Activated T-helper 1 cell treated with anti-CD3 and anti-CD28 coated beads, Interleukin-12 subunit alpha, Interleukin-12 subunit beta, Interleukin-2, Interleukin-4 antibody, amounts not matched to agents 30 ng/mL and 10 ng/mL and 1 ng/mL, durations not matched to agents 14 hours and 24 hours and 36 hours (primary cell): ENCODE measurements at regions not wholly inside any gene's neighbourhood (a gene's known extent, or its start where the extent isn't known, plus 50 kb on each side); places are given as distances from the start of the nearest gene placed in this dataset.

Experiments used
- DNase-seq: peaks from one replicate; pipeline ENCODE4 v3.0.0; 2021; ENCODE audit warnings: low spot score
- H3K27ac Mint-ChIP-seq: one replicate; pipeline ENCODE4 v1.8.0; 2021; ENCODE audit warnings: mild to moderate bottlenecking, mixed read lengths
- H3K27me3 Mint-ChIP-seq: one replicate; pipeline ENCODE4 v1.8.0; 2022; ENCODE audit warnings: mild to moderate bottlenecking, moderate library complexity, mixed read lengths; ENCODE audit not compliant: insufficient read depth
- H3K36me3 Mint-ChIP-seq: one replicate; pipeline ENCODE4 v1.8.0; 2021; ENCODE audit warnings: low read depth, mixed read lengths
- H3K4me1 Mint-ChIP-seq: one replicate; pipeline ENCODE4 v1.8.0; 2021; ENCODE audit warnings: low read depth, mixed read lengths
- H3K4me3 Mint-ChIP-seq: one replicate; pipeline ENCODE4 v1.8.0; 2021; ENCODE audit warnings: mild to moderate bottlenecking, moderate library complexity, mixed read lengths
- H3K9me3 Mint-ChIP-seq: one replicate; pipeline ENCODE4 v1.8.0; 2021; ENCODE audit warnings: mixed read lengths
- intact Hi-C: fragments of 100-400 bp; cut with micrococcal nuclease; formaldehyde crosslinking; loops from one replicate; pipeline ENCODE4 v1.15.1; 2024

DNA sequence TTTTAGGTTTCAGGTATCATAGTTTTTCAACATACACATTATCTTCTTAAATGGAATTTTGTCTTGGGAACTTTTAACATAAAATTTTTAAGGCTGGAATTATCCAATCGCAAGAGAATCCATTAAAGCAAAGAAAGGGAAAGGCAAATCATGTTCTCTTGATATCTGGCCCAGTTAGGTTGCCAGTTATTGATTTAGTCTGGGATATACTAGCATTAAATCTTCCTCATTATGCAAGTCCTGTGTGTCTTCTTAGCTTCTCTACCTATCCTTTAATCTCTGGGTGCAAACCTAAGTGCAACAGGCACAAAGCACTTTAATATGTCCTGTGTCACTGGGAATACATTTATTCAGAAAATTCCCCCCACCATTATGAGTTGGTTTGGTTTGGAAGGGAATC is 75.4 kb upstream of the CNTLN start:
- H3K9me3 Mint-ChIP-seq: no peaks in the 10 kb centered on the region
- no peaks in the 10 kb centered on the region for H3K36me3 Mint-ChIP-seq
- no peak overlapping the region for H3K4me3 Mint-ChIP-seq
- intact Hi-C loops: no loop called here
- H3K27me3 Mint-ChIP-seq: no peaks in the 10 kb centered on the region
- H3K4me1 Mint-ChIP-seq: no peaks in the 10 kb centered on the region
- DNase-seq: no peak
- no peak overlapping the region for H3K27ac Mint-ChIP-seq

DNA sequence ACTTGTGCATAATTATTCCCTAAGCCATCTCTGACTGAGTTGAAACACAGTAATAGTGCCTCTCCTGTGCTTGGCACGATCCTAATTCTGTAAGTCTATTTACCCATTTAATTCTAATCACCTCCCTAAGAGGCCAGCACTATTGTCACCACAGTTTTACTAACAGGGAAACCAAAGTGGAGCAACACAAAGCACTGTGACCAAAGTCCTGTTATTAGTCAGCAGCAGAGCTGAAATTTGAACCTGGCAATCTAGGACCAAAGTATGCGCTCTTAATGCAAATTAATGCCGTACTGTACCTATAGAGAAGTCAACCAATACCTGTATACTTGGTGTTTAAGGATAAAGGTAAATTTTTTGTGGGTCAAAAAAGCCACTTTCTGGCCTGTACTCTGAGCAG is 77.1 kb upstream of the CNTLN start:
- Mint-ChIP-seq H3K4me3 (no peak overlapping the region), H3K27me3 (no peaks in the 10 kb centered on the region), H3K9me3 (no peaks in the 10 kb centered on the region), H3K4me1 (no peaks in the 10 kb centered on the region), H3K27ac (no peak overlapping the region), H3K36me3 (no peaks in the 10 kb centered on the region)
- intact Hi-C loops: no loop called here
- no peak for DNase-seq

DNA sequence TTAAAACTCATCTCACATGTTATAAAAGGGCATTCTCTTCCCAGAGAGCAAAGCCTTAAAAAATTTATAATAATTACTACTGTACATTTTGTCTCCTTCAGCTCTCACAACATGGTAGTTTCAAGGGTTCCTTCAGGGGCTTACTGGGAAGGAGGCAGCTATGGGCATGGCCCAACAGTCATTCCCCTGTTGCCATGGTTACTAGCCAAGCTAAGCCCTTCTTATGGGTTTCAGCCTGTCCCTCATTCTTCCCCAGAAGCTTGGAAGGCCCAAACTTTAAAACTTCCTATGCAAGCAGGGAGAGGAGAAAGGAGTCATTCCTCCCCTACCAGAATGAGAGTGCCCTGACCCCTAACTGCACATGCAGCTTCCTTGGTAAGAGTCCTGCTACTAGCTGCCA is 82.2 kb upstream of the CNTLN start:
- Mint-ChIP-seq H3K36me3 (no peaks in the 10 kb centered on the region), H3K4me1 (no peaks in the 10 kb centered on the region), H3K4me3 (no peak overlapping the region), H3K9me3 (no peaks in the 10 kb centered on the region), H3K27ac (no peak overlapping the region), H3K27me3 (no peaks in the 10 kb centered on the region)
- DNase-seq: no peak
- intact Hi-C loops: no loop called here

DNA sequence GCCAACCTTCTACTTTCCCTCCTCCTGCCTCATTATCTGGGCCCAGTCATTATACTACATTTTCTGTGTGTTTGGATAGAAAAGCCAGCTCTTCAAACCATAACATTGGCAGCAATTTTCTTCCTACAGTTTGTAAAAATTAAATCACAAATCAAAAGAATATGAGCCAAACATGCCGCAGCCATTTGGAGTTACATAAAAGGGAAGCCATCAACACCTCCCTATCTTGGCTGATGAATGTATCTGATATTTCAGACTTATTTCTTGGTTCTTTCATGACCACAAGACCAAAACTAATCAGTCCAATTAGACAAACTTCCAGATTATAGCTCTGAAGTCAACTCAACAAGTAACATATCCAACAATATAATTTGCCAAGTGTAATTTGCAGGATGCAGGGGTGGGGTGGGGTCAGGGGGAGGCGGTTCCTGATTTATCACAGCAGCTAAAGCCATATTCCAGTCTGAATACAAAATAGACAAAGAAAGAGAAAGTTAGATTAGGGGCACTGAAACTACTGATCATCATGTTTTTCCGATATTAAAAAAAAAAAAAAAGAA is 89.4 kb upstream of the CNTLN start:
- Mint-ChIP-seq H3K9me3 (peaks cover 18% of the 10 kb centered on the region), H3K27ac (no peak overlapping the region), H3K36me3 (no peaks in the 10 kb centered on the region), H3K27me3 (no peaks in the 10 kb centered on the region), H3K4me1 (no peaks in the 10 kb centered on the region), H3K4me3 (no peak overlapping the region)
- DNase-seq: no peak
- intact Hi-C loops: no loop called here

DNA sequence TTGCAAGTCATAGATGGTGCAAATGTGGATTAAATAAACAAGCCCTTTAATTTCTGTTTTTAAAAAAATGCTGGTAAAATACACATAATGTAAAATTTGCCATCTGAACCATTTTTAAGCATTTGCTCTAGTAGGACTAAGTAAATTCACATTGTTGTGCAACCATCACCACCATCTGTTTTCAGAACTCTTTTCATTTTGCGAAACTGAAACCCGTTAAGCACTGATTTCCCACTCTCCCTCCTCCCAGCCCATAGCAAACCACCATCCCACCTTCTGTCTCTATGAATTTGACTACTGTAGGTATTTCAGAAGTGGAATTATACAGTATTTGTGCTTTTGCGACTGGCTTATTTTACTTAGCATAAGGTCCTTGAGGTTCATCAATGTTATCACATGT is 103.3 kb upstream of the CNTLN start:
- intact Hi-C loops: no loop called here
- no peaks in the 10 kb centered on the region for H3K27me3 Mint-ChIP-seq
- no peaks in the 10 kb centered on the region for H3K36me3 Mint-ChIP-seq
- no peak overlapping the region for H3K4me3 Mint-ChIP-seq
- DNase-seq: no peak
- no peak overlapping the region for H3K27ac Mint-ChIP-seq
- H3K4me1 Mint-ChIP-seq: no peaks in the 10 kb centered on the region
- H3K9me3 Mint-ChIP-seq: peaks cover 3% of the 10 kb centered on the region

DNA sequence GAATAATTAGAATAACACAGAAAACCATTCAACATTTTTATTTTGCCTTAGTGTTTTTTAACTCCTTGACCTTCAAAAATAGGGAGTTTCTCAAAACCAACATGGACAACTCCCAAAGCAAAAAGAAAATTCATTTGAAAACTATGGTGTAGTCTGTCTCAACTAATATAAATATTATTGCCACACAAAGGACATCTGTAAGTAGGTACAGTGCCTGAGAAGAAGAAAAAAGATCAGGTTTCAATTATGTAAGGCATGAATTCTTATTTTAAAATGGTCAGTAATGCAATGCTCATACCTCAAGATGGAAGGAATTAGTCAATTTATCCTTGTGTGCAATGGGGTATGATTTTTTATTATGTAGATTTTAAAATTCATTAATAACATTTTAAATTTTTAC is 109.6 kb upstream of the CNTLN start:
- intact Hi-C loops: no loop called here
- no peaks in the 10 kb centered on the region for H3K4me1 Mint-ChIP-seq
- H3K9me3 Mint-ChIP-seq: no peaks in the 10 kb centered on the region
- no peak overlapping the region for H3K4me3 Mint-ChIP-seq
- no peaks in the 10 kb centered on the region for H3K27me3 Mint-ChIP-seq
- H3K36me3 Mint-ChIP-seq: no peaks in the 10 kb centered on the region
- DNase-seq: no peak
- no peak overlapping the region for H3K27ac Mint-ChIP-seq

DNA sequence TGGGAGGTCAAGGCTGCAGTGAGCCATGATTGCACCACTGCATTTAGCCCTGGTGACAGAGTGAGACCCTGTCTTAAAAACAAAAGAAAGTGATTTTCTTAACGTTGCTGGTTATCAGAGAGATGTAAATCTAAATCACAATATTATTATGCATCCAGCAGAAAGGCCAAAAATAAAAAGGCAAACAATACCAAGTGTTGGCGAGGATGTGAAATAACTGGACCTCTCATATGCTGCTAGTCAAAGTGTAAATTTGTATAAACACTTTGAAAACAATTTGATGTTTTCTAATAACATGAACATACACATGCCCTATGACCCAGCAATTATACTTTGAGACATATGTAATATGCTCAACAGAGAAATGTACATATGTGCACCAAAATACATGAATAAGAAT is 110.7 kb upstream of the CNTLN start:
- Mint-ChIP-seq H3K27me3 (no peaks in the 10 kb centered on the region), H3K27ac (no peak overlapping the region), H3K9me3 (no peaks in the 10 kb centered on the region), H3K36me3 (no peaks in the 10 kb centered on the region), H3K4me3 (no peak overlapping the region), H3K4me1 (no peaks in the 10 kb centered on the region)
- intact Hi-C loops: no loop called here
- DNase-seq: no peak

DNA sequence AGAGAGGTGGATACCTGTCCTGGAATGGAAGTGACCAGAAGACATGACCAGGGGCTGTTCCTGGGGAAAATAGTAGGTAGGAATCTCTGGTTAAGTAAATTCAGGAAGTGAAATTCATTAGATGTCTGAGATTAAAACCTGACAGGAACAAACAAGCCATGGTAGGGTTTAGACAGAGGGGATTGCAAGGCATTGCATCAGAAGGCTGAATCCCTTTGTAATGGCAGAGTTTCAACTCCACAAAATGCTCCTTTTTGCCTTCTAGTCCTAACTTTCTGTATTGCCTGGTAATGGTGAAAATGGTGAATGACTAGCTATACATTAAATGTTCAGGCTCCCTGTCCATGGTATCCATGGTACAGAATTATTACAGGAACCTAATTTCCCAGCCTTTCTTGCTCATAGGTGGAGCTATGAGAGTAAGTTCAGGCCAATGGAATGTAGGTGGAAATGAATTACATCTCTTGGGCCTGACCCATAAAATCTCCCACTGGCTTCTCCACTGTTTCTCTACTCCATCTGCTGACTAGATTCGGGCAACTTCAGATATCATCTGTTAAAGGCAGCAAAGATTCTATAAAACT is 113.4 kb upstream of the CNTLN start:
- H3K9me3 Mint-ChIP-seq: peaks cover 3% of the 10 kb centered on the region
- no peak overlapping the region for H3K4me3 Mint-ChIP-seq
- no peaks in the 10 kb centered on the region for H3K27me3 Mint-ChIP-seq
- no peak overlapping the region for H3K27ac Mint-ChIP-seq
- no peak for DNase-seq
- intact Hi-C loops: no loop called here
- H3K4me1 Mint-ChIP-seq: no peaks in the 10 kb centered on the region
- H3K36me3 Mint-ChIP-seq: no peaks in the 10 kb centered on the region

DNA sequence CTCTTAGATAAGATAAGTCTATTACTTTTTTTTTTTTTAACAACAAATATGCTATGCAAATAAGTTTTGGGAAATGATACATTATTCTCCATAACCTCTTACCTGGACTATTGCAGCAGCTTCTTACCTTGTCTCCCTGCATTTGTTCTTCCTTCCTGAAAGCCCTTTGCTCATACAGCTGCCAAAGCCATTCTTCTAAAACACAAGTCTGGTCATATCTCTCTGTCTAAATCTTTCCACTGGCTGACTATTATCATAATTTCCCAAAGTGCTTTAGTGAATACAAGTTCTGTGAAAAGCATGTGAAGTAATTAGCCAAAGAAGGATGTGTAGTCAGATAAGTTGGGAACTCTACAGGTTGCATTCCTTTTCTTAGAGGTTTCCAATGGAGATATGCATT is 115.4 kb upstream of the CNTLN start:
- Mint-ChIP-seq H3K4me1 (no peaks in the 10 kb centered on the region), H3K9me3 (peaks cover 3% of the 10 kb centered on the region), H3K36me3 (no peaks in the 10 kb centered on the region), H3K27ac (no peak overlapping the region), H3K4me3 (no peak overlapping the region), H3K27me3 (no peaks in the 10 kb centered on the region)
- DNase-seq: no peak
- intact Hi-C loops: no loop called here

DNA sequence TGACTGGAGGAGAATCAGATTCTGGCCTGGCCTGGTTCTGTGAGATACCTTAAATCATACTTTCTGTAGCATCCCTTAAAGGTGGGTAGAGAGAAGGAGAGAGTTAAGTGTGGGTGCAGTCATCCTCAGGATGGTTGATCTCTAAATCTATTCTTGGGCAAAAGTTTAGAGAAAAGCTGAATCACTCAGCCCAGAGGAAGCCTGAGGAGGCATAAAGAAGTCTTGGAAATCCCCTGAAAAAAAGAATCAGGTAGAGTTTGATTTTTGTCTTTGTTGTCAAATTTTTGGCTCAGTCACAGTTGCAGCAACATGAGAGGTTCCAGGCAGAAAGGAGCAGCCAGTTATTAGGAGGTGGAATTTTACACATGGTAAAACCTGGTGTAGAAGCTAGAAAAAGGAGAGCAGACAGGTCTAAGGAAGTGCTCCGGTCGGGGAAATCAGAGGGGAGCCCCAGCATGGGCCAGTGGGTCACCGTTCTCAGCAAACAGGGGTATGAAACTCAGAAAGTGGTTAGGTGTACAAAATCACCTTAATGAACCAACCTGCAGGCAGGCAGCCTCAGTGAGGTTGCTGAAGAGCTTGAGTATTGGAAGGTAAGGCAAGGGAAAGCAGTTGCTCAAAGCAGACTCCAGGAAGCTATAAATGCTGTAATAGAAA is 116.2 kb upstream of the CNTLN start:
- H3K36me3 Mint-ChIP-seq: no peaks in the 10 kb centered on the region
- H3K9me3 Mint-ChIP-seq: peaks cover 3% of the 10 kb centered on the region
- no peak overlapping the region for H3K27ac Mint-ChIP-seq
- H3K27me3 Mint-ChIP-seq: no peaks in the 10 kb centered on the region
- no peak for DNase-seq
- no peak overlapping the region for H3K4me3 Mint-ChIP-seq
- intact Hi-C loops: no loop called here
- no peaks in the 10 kb centered on the region for H3K4me1 Mint-ChIP-seq

DNA sequence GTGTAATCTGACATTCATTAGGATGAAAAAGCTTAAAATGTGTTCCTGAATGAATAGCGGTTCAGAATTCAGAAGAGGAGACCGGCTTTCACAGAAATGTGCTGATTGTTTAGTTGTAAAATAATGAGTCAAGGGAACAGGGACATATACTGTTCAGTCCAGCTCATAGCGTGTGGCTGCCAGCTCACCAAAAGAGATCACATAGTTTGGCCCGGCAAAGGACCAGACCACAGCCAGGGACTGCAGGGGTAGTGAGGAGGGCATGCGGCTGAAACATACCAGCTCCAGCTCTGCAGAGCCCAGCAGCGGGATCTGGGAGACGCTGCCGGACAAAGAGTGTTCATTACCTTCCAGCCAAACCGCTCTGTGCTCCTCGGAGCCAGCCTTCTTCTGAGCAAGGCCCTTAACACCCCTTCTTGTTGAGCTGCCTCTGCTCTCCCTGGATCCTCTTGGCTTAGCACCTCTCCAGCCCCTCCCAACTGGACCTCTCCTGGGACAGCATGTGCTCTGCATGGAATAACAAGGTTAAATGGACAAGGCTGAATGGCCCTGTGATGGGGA is 116.8 kb upstream of the CNTLN start:
- intact Hi-C loops: no loop called here
- H3K27me3 Mint-ChIP-seq: no peaks in the 10 kb centered on the region
- no peaks in the 10 kb centered on the region for H3K4me1 Mint-ChIP-seq
- no peak overlapping the region for H3K27ac Mint-ChIP-seq
- no peaks in the 10 kb centered on the region for H3K36me3 Mint-ChIP-seq
- peaks cover 7% of the 10 kb centered on the region for H3K9me3 Mint-ChIP-seq
- DNase-seq: no peak
- no peak overlapping the region for H3K4me3 Mint-ChIP-seq

DNA sequence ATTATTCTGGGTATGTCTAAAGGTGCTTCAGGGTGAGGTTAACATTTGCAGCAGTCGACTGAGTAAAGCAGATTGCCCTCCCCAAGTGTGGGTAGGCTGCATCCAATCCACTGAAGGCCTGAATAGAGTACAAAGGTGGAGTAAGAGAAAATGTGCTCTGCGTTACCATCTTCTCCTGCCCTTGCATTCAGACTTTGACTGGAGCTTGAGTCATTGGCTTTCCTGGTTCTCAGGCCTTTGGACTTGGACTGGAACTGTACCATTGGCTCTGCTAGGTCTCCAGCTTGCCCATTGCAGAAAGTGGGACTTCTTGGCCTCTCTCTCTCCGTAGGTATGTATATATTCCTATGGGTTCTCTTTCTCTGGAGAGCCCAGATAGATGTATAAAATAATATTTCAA is 120.9 kb upstream of the CNTLN start:
- no peak for DNase-seq
- intact Hi-C loops: no loop called here
- Mint-ChIP-seq H3K4me1 (no peaks in the 10 kb centered on the region), H3K9me3 (peaks cover 8% of the 10 kb centered on the region), H3K36me3 (no peaks in the 10 kb centered on the region), H3K27me3 (no peaks in the 10 kb centered on the region), H3K27ac (no peak overlapping the region), H3K4me3 (no peak overlapping the region)

DNA sequence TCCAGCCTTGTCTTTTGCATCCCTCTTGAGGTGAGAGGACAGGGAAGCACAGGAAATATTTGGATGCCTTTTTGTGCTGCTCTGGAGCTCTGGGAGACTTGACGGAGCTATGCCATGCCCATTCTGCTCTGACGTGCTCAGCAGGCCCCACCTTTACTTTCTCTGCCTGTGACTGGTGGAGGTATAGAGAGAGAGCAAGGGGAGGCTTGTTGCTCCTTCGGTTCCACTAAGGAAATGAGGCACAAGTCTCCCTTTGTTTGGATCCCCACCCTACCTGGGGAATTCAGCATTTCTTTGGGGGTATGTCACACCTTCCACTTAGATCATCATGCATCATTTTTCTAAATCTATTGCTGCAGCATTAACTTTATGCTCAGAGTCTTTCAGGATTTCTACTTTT is 121.8 kb upstream of the CNTLN start:
- H3K4me3 Mint-ChIP-seq: no peak overlapping the region
- no peaks in the 10 kb centered on the region for H3K4me1 Mint-ChIP-seq
- DNase-seq: no peak
- intact Hi-C loops: no loop called here
- H3K27me3 Mint-ChIP-seq: no peaks in the 10 kb centered on the region
- no peaks in the 10 kb centered on the region for H3K36me3 Mint-ChIP-seq
- H3K27ac Mint-ChIP-seq: no peak overlapping the region
- H3K9me3 Mint-ChIP-seq: peaks cover 5% of the 10 kb centered on the region
